HL-60 (cell line): ENCODE measurements at regions not wholly inside any gene's neighbourhood (a gene's known extent, or its start where the extent isn't known, plus 50 kb on each side); places are given as distances from the start of the nearest gene placed in this dataset.

ENCODE experiments used
- CTCF ChIP-seq: IDR thresholded peaks from one replicate; pipeline ENCODE4 v1.5.1; 2011; ENCODE audit warnings: low read length, control low read depth, inconsistent platforms; ENCODE audit not compliant: insufficient read depth
- GABPA ChIP-seq: IDR thresholded peaks from 2 replicates; pipeline ENCODE4 v1.6.1; 2012; ENCODE audit warnings: low read depth
- POLR2AphosphoS5 ChIP-seq: IDR thresholded peaks from 2 replicates; pipeline ENCODE4 v1.6.1; 2012; ENCODE audit warnings: low read depth
- REST ChIP-seq: IDR thresholded peaks from 2 replicates; pipeline ENCODE4 v1.6.1; 2012; ENCODE audit warnings: low read depth; ENCODE audit not compliant: insufficient replicate concordance
- SPI1 ChIP-seq: IDR thresholded peaks from 2 replicates; pipeline ENCODE4 v1.6.1; 2012; ENCODE audit warnings: low read depth, mild to moderate bottlenecking, borderline replicate concordance

- no peak for TF ChIP-seq CTCF
- TF ChIP-seq GABPA, result no peak
- no peak for TF ChIP-seq REST
- TF ChIP-seq POLR2AphosphoS5, result no peak
- no peak for TF ChIP-seq SPI1
Measured at GRCh38 chr4:104549736-104550135, 55.0 kb upstream of the CXXC4 start.
